CD4-positive, alpha-beta T cell treated with Interferon gamma for 1 hour (primary cell): ENCODE measurements at regions not wholly inside any gene's neighbourhood (a gene's known extent, or its start where the extent isn't known, plus 50 kb on each side); places are given as distances from the start of the nearest gene placed in this dataset.
"Not testable (repeated sequence)": the region's sequence is repeated elsewhere in the genome, so short reads cannot be mapped to it uniquely, and the experiment has no call there.

Experiments used
- DNase-seq: peaks from one replicate; pipeline ENCODE4 v3.0.0-alpha.2; 2020

- no peak for DNase-seq
Observed at GRCh38 chr12:125824276-125824675, 759.0 kb downstream of the AACS start.

- DNase-seq, result no peak
Observed at GRCh38 chr12:125835852-125836251, 770.6 kb downstream of the AACS start.

- no peak for DNase-seq
Observed at GRCh38 chr12:125836647-125837046, 771.4 kb downstream of the AACS start.

DNA sequence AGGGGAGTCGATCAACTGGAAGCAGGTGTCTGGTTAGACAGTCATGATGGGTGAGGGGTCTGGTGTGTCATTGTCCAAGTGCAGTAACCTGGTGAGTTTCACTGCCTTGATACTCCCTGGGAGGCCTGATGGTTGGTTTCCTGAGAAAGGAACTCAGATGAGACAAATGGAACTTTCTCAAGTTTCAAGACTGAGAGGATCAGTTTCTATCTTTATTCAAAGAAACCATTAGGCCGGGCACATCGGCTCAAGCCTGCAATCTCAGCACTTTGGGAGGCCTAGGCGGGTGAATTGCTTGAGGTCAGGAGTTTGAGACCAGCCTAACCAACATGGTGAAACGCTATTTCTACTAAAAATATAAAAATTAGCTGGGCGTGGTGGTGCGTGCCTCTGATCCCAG is 776.1 kb downstream of the AACS start:
- DNase-seq, result no peak

- DNase-seq, result no peak
Observed at GRCh38 chr12:125852116-125852515, 786.9 kb downstream of the AACS start.

- DNase-seq, result no peak
Observed at GRCh38 chr12:125852679-125853078, 787.4 kb downstream of the AACS start.

DNA sequence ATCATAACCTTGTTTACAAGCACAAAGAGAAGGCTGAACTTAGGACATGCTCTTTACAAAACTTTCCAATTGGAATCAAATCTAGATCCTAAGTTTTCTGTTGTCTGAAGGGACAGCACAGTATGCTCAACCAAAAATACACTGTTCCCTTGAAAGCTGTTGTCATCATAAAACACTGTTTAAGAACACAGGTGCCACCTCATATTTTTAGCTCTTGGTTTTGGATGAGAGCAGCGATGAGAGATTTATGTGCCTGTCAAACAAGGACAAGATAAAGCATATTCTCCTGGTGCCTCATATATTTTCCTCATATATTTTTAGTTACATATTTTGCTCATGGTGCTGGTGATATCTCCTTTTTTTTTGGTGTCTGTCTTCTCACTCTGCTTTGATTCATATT is 788.4 kb downstream of the AACS start:
- DNase-seq, result no peak

- DNase-seq, result no peak
Observed at GRCh38 chr12:125856366-125856765, 791.1 kb downstream of the AACS start.

DNA sequence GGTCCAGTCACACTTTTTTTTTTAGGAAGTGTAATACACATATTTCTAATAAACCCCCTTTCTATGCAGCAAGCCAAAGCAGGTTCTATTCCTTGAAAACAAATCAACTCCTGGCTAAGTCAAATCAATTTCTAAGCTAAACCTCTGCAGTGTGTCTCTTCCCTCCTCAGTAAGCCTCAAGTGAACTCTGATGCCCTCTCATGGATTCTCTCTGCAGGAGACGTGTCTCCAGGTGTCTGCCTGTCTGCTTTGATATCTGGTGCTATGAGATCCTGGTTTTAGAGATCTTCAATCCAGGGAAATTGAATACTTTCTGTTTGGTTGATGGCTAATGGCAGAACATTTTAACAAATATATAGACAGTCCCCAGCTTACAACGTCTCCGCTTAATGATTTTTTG is 791.7 kb downstream of the AACS start:
- DNase-seq, result no peak

DNA sequence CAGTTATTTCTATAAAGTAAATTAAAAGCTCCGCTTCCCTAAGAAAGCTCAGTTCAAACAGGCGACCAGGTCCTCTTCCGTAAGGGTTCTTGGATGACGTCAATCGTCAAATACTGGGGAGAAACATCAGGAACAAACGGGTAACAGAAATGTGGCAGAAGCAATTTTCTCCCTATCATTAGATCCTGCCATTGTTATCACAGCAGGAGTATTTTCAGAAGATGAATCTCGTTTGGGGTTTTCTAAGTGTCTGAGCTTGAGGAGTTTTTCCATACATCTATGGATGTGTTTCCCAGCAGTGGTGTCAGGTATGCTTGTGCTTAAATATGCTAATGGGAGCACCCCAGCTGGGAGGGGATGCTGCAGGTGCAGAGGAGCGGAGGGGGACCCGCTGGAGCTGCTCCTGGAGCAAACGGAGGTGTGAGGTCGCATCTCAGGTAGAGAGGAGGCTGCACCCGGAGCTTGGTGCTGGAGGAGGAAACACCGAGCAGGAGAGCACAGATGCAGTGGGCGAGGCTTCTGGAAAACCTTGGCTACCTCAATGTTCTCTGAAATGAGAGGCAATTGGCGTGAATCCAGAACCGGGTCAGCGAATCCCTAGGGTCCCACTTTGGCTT is 795.5 kb downstream of the AACS start:
- DNase-seq, result no peak

DNA sequence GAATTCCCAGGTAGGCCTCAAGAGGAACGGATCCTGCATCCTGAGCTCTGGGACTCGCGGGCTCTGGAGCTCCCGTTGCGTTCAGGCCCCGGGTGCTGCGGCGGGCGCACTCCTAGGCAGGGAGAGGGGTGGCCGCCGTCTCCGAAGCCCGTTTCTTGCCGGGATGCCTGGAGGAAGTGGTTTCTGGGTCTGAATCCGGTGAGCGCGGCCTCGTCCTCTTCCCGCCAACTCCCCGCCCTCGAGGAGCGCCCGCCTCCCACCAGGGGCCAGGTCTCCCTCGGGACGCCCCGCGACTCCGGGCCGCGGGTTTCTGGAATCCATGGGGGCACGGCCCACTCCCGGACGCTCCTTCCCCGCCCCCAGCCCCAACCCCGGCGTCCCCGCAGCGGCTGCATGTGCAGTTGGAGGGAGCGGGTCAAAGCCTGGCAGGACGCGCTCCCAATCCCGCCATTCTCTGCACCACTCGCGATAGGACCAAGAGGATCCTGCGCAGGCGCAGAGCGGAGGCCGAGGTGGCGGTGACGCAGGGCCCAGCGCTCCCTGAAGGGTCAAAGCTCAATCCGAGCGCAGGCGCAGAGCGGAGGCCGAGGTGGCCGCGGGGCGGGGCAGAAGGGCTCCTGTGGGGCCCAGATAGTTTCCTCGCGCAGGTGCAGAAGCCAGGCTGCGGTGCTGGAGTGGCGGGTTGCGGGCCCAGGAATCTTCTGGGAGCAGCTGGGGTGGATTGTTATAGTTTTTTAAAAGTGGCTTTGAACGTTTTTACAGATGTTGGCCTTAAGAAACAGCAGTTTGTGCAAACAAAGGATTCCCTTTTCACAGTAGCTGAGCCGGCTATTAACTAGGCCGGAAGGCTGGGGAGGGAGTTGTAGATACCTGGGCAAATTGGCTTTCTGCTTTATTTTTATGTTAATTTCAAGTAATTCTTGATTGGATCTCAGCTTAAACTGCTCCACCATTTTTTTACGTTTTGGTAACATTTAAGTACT is 796.4 kb downstream of the AACS start:
- DNase-seq, result no peak

DNA sequence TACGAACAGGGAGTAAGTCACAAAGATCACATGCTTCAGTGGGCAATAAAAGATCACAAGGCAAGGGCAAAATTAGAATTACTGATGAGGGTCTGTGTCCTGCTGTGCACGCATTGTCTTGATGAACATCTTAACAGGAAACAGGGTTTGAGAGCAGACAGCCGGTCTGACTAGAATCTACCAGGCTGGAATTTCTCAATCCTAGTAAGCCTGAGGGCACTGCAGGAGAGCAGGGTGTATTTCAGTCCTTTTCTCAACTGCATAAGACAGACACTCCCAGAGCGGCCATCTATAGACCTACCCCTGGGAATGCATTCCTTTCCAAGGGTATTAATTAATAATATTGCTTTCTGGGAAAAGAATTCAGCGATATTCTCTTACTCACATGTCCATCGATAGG is 800.0 kb downstream of the AACS start:
- DNase-seq, result not testable (repeated sequence)

DNA sequence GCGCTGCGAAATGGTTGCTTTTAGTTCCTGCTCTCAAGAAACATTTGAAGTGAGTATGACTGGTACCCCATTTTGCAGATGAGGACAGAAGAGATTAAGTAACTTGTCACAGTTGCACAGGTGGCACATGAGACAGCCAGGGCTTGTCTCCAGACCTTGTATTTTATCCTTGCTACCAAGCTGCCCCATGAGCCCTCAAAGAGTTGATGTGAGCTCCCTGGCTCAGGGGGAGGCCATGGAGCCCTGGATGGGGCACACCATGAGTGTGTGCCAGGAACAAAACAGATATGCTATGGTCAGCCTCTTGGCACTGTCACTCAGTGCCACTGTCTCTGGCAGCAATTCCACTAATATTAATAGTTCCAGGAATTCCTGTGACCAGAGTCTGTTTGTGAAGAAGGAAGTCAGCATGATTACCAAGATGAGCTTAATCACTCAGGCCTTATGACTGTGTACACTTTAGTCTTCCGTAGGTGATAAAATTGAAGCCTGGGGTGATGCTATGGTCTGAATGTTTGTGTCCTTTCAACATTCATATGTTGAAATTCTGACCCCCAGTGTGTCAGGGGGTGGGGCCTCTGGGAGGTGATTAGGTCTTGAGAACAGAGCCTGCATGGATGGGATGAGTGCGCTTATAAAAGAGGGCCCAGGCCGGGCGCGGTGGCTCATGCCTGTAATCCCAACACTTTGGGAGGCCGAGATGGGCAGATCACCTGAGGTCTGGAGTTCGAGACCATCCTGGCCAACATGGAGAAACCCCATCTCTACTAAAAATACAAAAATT is 806.8 kb downstream of the AACS start:
- DNase-seq, result no peak

DNA sequence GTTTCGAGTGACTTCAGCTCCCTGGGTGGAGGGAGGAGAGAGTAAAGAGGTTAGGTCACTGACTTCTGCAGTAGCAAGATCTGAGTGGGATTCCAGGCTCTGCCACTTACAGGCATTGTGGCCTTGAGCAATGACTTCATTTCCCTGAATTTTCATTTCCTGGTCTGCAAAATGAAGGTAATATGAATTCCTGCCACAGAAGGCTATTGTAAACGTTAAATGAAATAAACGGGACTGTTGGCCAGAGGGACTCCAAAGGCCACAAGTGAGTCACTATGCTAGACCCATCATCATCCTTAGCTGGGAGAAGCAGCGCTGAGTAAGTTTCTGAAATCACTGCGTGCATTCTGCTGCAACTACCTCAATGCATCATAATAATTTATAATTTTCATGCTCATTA is 807.8 kb downstream of the AACS start:
- no peak for DNase-seq

DNA sequence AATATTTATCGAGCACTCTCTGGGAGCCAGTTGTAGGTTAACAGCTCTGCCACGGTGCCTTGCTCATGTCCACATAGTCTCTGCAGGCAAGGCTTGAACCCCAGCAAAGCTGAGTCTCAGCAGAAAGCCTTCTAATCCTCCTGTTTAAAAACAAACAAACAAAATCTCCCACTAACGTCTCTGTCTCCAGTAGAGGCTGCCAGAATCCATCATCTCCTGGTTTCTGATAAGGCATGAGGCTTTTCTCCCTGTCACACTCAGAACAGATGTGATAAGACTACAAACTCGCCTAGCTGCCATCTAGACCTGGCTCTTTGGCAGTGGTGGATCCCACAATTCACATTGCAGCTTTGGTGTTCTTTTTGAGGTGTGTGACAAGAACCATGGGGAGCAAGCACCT is 813.2 kb downstream of the AACS start:
- no peak for DNase-seq

- DNase-seq, result no peak
Observed at GRCh38 chr12:125882141-125882540, 816.9 kb downstream of the AACS start.

DNA sequence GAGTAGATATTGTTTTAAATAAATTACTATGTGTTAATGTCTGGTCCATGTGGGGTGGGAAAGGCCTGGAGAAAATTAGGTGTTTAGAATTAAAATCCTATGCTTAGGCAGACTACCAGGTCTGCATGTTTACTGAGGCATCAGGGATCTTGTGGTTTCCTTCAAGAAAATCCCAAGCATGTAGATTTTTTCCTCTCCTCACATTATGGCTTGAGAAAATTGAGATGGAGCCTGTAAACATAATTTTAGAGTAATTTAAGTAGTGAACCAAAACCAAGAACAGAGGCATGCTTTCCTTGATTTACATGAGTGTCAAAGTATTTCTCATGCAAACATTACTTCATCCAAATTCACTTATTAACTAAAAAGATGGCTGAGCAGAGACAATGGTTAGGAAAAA is 823.7 kb downstream of the AACS start:
- no peak for DNase-seq

DNA sequence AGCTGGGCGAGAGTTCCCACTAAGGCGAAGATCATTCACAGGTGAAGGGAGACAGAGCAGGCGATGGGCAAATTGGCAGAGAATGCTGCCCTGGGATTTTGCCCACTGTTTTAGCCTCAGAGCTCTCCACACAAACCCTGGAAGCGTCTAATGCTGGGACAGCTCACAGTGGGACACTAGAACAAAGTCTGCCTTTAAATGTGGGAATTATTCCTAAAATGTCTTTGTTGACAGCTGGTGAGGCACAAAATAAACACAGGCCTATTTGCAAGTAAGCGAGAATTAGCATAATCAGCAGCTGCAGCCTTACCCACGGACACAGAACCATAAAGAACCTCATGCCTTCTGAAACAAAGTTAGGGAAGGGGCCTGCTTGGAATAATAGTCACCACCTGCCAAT is 824.5 kb downstream of the AACS start:
- DNase-seq, result no peak

DNA sequence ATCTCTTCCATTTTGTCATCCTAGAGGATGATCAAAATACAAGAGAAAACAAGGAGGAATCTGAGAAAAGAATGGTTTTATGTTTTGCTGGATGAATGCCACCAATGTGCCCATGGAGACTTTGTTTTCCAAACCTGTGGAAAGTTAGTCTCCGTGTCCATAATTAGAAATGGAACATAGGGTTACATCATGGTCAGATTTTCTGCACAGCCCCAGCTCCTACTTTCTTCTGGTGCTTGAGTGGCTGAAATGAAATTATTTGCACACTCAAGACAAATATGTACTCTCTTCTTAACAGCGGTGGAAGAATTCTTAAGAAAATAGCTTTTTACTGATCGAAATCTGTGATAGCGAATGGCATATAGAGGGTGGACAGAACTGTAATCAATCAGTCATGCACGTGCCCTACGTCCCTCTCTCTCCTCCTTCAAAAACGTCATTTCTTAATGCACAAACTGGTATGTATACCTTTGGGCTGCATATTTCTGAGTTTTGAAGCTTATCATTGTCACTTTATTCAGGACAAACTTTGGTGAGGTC is 825.2 kb downstream of the AACS start:
- no peak for DNase-seq

GRCh38 chr12:125890971-125891370 is 825.7 kb downstream of the AACS start:
- DNase-seq, result no peak

- no peak for DNase-seq
Observed at GRCh38 chr12:125892276-125892675, 827.0 kb downstream of the AACS start.

- no peak for DNase-seq
Observed at GRCh38 chr12:125902991-125903390, 837.8 kb downstream of the AACS start.

GRCh38 chr12:125907351-125907750 is 842.1 kb downstream of the AACS start:
- DNase-seq, result no peak
